Activated CD8-positive, alpha-beta memory T cell treated with anti-CD3 and anti-CD28 coated beads for 36 hours (primary cell): ENCODE measurements at regions not wholly inside any gene's neighbourhood (a gene's known extent, or its start where the extent isn't known, plus 50 kb on each side); places are given as distances from the start of the nearest gene placed in this dataset.
"Not testable (repeated sequence)": the region's sequence is repeated elsewhere in the genome, so short reads cannot be mapped to it uniquely, and the experiment has no call there.

ENCODE experiments used
- CTCF ChIA-PET: fragments of 350-600 bp; sonication (Branson Sonifier 250); formaldehyde crosslinking; loops from one replicate; lab custom pipeline; 2021; ENCODE audit warnings: antibody characterized with exemption; lab: Charles Lee
- POLR2A ChIA-PET: fragments of 350-600 bp; sonication (Branson Sonifier 250); formaldehyde crosslinking; loops from one replicate; lab custom pipeline; 2021; ENCODE audit warnings: antibody characterized with exemption; lab: Charles Lee

GRCh38 chr9:26675035-26675434 is 217.6 kb downstream of the CAAP1 start:
- CTCF ChIA-PET: no interaction called here
- POLR2A ChIA-PET: no interaction called here

GRCh38 chr9:26673261-26673660 is 219.3 kb downstream of the CAAP1 start:
- ChIA-PET CTCF (no interaction called here), POLR2A (no interaction called here)

GRCh38 chr9:26669701-26670670 is 222.6 kb downstream of the CAAP1 start:
- POLR2A ChIA-PET: no interaction called here

DNA sequence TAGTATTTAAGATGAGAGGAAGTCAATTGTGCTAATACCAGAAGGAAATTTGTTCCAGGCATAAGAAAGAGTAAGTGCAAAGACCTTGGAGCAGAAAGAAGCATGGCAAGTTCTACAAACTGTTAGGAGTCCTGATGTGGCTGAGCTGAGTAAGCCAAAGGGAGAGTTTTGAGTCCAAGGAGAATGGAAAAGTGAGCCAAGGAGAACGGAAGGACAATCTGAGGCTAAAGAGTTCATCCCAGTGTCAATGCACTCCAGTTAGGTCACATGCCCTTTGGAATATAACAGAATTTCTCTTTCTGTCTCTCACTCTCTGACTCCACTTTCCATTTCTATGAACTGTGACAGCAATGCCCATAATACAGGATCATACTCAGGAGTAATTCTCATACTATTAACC is 224.7 kb downstream of the CAAP1 start:
- ChIA-PET POLR2A (no interaction called here), CTCF (no interaction called here)

More at GRCh38 chr9:26669701-26670670, 222.6 kb downstream of the CAAP1 start:
- CTCF ChIA-PET: no interaction called here

DNA sequence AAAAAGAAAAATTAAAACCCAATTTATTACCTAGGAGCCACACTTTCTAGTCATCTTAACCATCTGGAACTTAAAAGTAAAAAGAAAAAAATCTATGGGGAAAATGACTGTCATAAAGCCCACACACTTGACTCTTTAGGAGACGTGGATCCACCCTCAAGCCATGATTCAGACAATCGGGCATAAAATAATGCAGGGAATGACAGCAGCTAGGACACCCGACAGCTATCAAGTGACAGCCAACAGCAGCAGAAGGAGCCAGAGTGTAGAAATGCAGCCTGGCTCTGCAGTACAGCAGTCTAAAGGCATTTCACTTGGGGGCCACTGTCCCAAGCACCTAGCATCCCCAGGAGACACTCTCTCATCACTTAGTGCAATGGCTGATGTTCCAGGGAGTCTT is 226.9 kb downstream of the CAAP1 start:
- ChIA-PET CTCF (no interaction called here), POLR2A (no interaction called here)

GRCh38 chr9:26664087-26664773 is 228.4 kb downstream of the CAAP1 start:
- POLR2A ChIA-PET, CTCF ChIA-PET: not testable (repeated sequence)

DNA sequence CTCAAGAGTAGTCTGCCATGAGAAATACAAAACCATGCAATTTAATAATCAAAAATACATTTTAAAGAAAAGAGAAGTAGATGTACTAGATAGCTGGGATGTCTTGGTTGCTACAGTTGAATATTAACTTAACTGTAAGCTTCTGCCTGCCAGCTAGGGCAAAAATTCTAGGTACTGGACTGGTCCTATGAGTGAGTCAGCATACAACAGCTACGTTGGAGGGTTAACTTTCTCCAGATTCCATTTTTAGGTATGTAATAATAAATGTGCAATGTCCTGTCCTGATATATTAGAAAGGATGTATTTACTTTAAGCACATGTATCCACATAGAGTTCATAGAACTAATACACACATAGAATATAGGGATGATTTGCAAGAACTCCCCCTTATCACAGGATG is 230.1 kb downstream of the CAAP1 start:
- POLR2A ChIA-PET: no interaction called here

GRCh38 chr9:26658476-26658875 is 234.1 kb downstream of the CAAP1 start:
- ChIA-PET CTCF (no interaction called here), POLR2A (no interaction called here)

More for the DNA sequence above, 230.1 kb downstream of the CAAP1 start:
- CTCF ChIA-PET: no interaction called here

DNA sequence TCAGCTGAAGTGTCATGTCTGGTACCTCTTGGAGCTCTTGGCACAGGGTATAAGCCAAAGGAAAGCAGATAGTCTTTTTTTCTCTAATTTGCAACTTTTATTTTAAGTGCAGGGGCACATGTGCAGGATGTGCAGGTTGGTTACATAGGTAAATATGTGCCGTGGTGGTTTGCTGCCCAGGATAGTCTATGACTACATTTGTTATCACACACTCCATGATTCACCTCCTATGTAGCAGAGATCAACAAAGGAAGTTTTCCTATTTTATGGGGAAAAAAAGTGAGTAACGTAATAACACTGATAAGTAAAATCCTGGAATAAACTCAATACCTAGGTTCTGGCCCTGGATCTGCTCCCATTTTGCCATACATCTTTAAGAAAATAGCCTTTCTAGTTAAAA is 234.6 kb downstream of the CAAP1 start:
- CTCF ChIA-PET: no interaction called here
- POLR2A ChIA-PET: no interaction called here

DNA sequence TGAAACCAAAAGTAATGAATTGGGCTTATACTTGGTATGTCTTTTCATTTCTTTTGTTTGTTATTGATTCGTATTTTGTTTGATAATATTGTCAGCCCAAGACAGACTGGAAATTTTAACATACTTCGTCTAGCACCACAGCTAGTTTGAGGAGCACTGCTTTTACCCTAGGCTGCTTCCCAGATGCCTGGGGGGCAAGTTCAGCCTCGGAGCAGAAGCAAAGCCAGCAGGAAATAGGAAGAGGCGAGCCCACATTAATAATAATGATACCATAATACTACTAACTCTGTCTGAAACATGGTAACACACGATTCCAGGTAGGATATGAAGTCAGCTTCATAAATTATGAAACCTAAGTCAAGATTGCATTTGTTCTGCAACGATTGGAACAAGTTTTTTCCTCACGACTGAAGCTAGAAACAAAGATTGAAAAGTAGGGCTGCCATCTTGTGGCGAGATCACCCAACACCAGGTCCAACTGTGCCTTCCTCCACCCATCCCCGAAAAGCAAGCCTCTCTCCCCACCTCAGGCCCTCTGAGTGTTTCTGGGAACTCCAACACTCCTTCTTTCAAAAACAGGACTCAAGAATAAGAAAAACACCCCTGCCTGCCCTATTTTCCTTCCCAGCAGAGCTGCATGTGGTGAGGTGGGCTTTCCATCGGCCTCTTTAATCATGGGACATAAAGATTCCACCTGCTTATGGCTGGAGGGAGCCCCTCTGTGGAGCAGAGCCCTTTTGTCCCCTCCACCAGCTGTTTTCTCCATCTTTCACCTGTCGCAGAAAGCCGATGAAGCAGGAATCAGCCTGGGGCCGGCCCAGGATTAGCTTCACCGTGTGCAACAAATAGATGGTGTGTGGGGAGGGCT is 236.4 kb downstream of the CAAP1 start:
- CTCF ChIA-PET: no interaction called here
- POLR2A ChIA-PET: no interaction called here

DNA sequence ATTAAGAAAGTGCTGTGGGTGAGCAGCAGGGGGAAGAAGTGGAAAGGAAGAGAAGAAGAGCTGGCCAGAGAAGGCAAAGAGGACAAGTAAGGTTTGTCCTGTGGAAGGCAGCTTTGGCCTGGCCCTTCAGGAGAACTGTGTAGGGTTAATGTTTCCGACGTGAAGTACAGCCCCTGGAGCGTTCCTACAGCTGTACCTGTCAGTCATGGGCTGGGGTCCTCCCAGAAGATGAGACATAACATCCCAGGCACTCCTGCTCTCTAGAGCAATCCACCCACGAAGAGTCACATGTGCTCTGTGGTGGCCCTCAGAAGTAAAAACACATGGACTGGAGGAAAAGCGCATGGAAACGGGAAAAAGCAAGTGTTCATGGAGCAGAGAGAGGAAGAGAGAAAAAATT is 237.4 kb downstream of the CAAP1 start:
- CTCF ChIA-PET: no interaction called here

DNA sequence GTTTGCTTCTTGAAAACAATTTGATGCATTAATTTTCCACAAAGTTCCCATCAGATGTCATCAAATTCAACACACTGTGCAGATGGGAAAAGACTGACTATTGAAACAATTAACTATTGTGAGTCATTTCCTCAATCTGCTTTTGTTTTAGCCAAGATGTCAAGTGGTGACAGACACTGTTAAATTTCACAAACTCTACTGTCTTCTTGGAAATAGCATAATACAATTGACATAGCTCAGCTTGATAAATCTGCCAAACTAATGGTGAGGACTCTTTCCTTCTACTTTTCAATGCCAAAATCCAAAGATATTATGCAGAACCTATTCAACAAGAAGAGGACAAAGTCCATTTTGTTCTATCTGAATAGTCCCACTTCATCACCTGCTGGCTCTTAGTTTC is 242.3 kb downstream of the CAAP1 start:
- POLR2A ChIA-PET: no interaction called here
- CTCF ChIA-PET: no interaction called here

More for the DNA sequence above, 237.4 kb downstream of the CAAP1 start:
- POLR2A ChIA-PET: no interaction called here

- CTCF ChIA-PET: no interaction called here
- POLR2A ChIA-PET: no interaction called here
Measured at GRCh38 chr9:26643826-26644225, 248.8 kb downstream of the CAAP1 start.

- ChIA-PET CTCF (no interaction called here), POLR2A (interaction anchor here (0.6 kb wide), 1 partner anchor 252 kb away, joined by 3 read pairs; no protein-coding TSS in a partner anchor)
Measured at GRCh38 chr9:26639761-26640160, 252.8 kb downstream of the CAAP1 start.

GRCh38 chr9:26637101-26637500 is 255.5 kb downstream of the CAAP1 start:
- ChIA-PET CTCF (no interaction called here), POLR2A (no interaction called here)

DNA sequence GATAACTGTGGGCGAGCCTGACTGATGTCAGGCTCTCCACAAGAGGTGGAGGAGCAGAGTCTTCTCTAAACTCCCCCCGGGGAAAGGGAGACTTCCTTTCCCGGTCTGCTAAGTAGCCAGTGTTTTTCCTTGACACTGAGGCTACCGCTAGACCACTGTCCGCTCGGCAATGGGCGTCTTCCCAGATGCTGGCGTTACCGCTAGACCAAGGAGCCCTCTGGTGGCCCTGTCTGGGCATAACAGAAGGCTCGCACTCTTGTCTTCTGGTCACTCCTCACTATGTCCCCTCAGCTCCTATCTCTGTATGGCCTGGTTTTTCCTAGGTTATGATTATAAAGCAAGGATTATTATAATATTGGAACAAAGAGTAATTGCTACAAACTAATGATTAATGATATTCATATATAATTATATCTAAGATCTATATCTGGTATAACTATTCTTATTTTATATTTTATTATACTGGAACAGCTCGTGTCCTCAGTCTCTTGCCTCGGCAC is 278.7 kb downstream of the CAAP1 start:
- POLR2A ChIA-PET, CTCF ChIA-PET: not testable (repeated sequence)

- ChIA-PET CTCF (no interaction called here), POLR2A (no interaction called here)
Measured at GRCh38 chr9:26612211-26612610, 280.4 kb downstream of the CAAP1 start.

GRCh38 chr9:26606756-26607155 is 285.8 kb downstream of the CAAP1 start:
- ChIA-PET CTCF (no interaction called here), POLR2A (interaction anchor here (0.7 kb wide), 1 partner anchor 15 kb away, joined by 4 read pairs; no protein-coding TSS in a partner anchor)

DNA sequence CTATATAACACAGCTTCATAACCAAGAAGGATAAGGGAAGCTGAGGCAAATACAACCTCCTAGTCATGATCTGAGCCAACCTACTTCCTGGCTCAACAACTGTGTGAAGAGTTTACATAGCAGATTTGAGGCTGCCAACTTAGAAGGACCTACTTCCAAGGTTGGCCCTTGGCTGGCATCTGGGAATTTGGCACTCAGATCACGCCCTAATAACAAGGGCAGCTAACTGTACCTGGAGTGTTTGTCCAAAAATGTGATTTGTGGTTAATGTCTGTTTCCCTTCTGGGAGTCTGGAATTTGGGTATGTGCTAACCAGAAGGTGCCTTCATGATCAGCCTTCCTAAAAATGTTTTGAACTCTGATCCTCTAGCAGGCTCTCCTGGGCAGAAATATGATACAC is 287.2 kb downstream of the CAAP1 start:
- ChIA-PET POLR2A (no interaction called here), CTCF (interaction anchor here (0.7 kb wide), 1 partner anchor 453 kb away, joined by 3 read pairs; no protein-coding TSS in a partner anchor)
